MG63 (cell line): ENCODE measurements at regions not wholly inside any gene's neighbourhood (a gene's known extent, or its start where the extent isn't known, plus 50 kb on each side); places are given as distances from the start of the nearest gene placed in this dataset.

Experiments
- DNase-seq: peaks from one replicate; pipeline ENCODE4 v3.0.0-alpha.2; 2020
- H3K27me3 ChIP-seq: fragments of 250-450 bp; sonication (Bioruptor Pico); 2 replicates; pipeline ENCODE4 v1.5.1; 2020; ENCODE audit warnings: mild to moderate bottlenecking, moderate library complexity
- H3K36me3 ChIP-seq: fragments of 250-450 bp; sonication (Bioruptor Pico); 2 replicates; pipeline ENCODE4 v1.5.1; 2020; ENCODE audit warnings: mild to moderate bottlenecking, moderate library complexity
- H3K4me3 ChIP-seq: fragments of 250-450 bp; sonication (Bioruptor Pico); 2 replicates; pipeline ENCODE4 v1.5.1; 2020; ENCODE audit warnings: mild to moderate bottlenecking, moderate library complexity
- H3K9me3 ChIP-seq: fragments of 250-450 bp; sonication (Bioruptor Pico); 2 replicates; pipeline ENCODE4 v1.5.1; 2020; ENCODE audit warnings: mild to moderate bottlenecking, moderate library complexity

GRCh38 chrX:107502316-107502715, 52.9 kb downstream of the FRMPD3 start:
- Histone ChIP-seq H3K36me3 (no peaks in the 10 kb centered on the region), H3K27me3 (peaks cover 7% of the 10 kb centered on the region; the same call in 1 of the 2 replicates), H3K9me3 (no peaks in the 10 kb centered on the region), H3K4me3 (no peak overlapping the region)
- no peak for DNase-seq

- no peaks in the 10 kb centered on the region for H3K36me3 ChIP-seq
- peaks cover 7% of the 10 kb centered on the region; the same call in 1 of the 2 replicates for H3K27me3 ChIP-seq
- H3K9me3 ChIP-seq = no peaks in the 10 kb centered on the region
- DNase-seq = no peak
- no peak overlapping the region for H3K4me3 ChIP-seq
Measured at GRCh38 chrX:107504006-107504405, 54.6 kb downstream of the FRMPD3 start.

GRCh38 chrX:107505223-107505622, 55.8 kb downstream of the FRMPD3 start:
- H3K27me3 ChIP-seq = peaks cover 7% of the 10 kb centered on the region; the same call in 1 of the 2 replicates
- H3K9me3 ChIP-seq = no peaks in the 10 kb centered on the region
- H3K36me3 ChIP-seq = no peaks in the 10 kb centered on the region
- no peak for DNase-seq
- no peak overlapping the region for H3K4me3 ChIP-seq

- Histone ChIP-seq H3K4me3 (no peak overlapping the region), H3K36me3 (no peaks in the 10 kb centered on the region), H3K9me3 (no peaks in the 10 kb centered on the region), H3K27me3 (peaks cover 7% of the 10 kb centered on the region; the same call in 1 of the 2 replicates)
- no peak for DNase-seq
Measured at GRCh38 chrX:107506596-107507031, 57.2 kb downstream of the FRMPD3 start.

GRCh38 chrX:107507093-107507743, 57.8 kb downstream of the FRMPD3 start:
- Histone ChIP-seq H3K9me3 (no peaks in the 10 kb centered on the region), H3K27me3 (peaks cover 7% of the 10 kb centered on the region; the same call in 1 of the 2 replicates), H3K36me3 (no peaks in the 10 kb centered on the region), H3K4me3 (no peak overlapping the region)
- DNase-seq = no peak

GRCh38 chrX:107507744-107508117, 58.3 kb downstream of the FRMPD3 start:
- Histone ChIP-seq H3K4me3 (no peak overlapping the region), H3K27me3 (peaks cover 7% of the 10 kb centered on the region; the same call in 1 of the 2 replicates)

GRCh38 chrX:107508925-107509324, 59.5 kb downstream of the FRMPD3 start:
- no peak for DNase-seq
- no peaks in the 10 kb centered on the region for H3K9me3 ChIP-seq
- H3K36me3 ChIP-seq = no peaks in the 10 kb centered on the region
- H3K4me3 ChIP-seq = no peak overlapping the region
- H3K27me3 ChIP-seq = peaks cover 7% of the 10 kb centered on the region; the same call in 1 of the 2 replicates

More at GRCh38 chrX:107507744-107508117, 58.3 kb downstream of the FRMPD3 start:
- no peaks in the 10 kb centered on the region for H3K36me3 ChIP-seq
- no peaks in the 10 kb centered on the region for H3K9me3 ChIP-seq
- no peak for DNase-seq

- no peak overlapping the region for H3K4me3 ChIP-seq
- H3K36me3 ChIP-seq = no peaks in the 10 kb centered on the region
- H3K27me3 ChIP-seq = no peaks in the 10 kb centered on the region
- no peaks in the 10 kb centered on the region for H3K9me3 ChIP-seq
- no peak for DNase-seq
Measured at GRCh38 chrX:107514944-107515343, 65.5 kb downstream of the FRMPD3 start.

- no peak for DNase-seq
- Histone ChIP-seq H3K27me3 (no peaks in the 10 kb centered on the region), H3K9me3 (no peaks in the 10 kb centered on the region), H3K4me3 (no peak overlapping the region), H3K36me3 (no peaks in the 10 kb centered on the region)
Measured at GRCh38 chrX:107521877-107522586, 72.6 kb downstream of the FRMPD3 start.

GRCh38 chrX:107522901-107523300, 73.4 kb downstream of the FRMPD3 start:
- Histone ChIP-seq H3K9me3 (no peaks in the 10 kb centered on the region), H3K4me3 (no peak overlapping the region), H3K27me3 (no peaks in the 10 kb centered on the region), H3K36me3 (no peaks in the 10 kb centered on the region)
- DNase-seq = no peak

GRCh38 chrX:107526141-107526540, 76.7 kb downstream of the FRMPD3 start:
- Histone ChIP-seq H3K4me3 (no peak overlapping the region), H3K27me3 (no peaks in the 10 kb centered on the region), H3K36me3 (no peaks in the 10 kb centered on the region), H3K9me3 (no peaks in the 10 kb centered on the region)
- no peak for DNase-seq

GRCh38 chrX:107530141-107530540, 80.7 kb downstream of the FRMPD3 start:
- no peak for DNase-seq
- Histone ChIP-seq H3K36me3 (no peaks in the 10 kb centered on the region), H3K9me3 (no peaks in the 10 kb centered on the region), H3K27me3 (no peaks in the 10 kb centered on the region), H3K4me3 (no peak overlapping the region)

- no peaks in the 10 kb centered on the region for H3K9me3 ChIP-seq
- no peaks in the 10 kb centered on the region for H3K27me3 ChIP-seq
- H3K36me3 ChIP-seq = no peaks in the 10 kb centered on the region
- DNase-seq = peak; percentile 17
- H3K4me3 ChIP-seq = no peak overlapping the region
Measured at GRCh38 chrX:107537815-107538214, 88.4 kb downstream of the FRMPD3 start.

GRCh38 chrX:107541244-107541643, 87.1 kb upstream of the PRPS1 start:
- Histone ChIP-seq H3K27me3 (no peaks in the 10 kb centered on the region), H3K4me3 (no peak overlapping the region), H3K36me3 (no peaks in the 10 kb centered on the region), H3K9me3 (no peaks in the 10 kb centered on the region)
- DNase-seq = no peak

GRCh38 chrX:107542040-107542439, 86.3 kb upstream of the PRPS1 start:
- Histone ChIP-seq H3K36me3 (no peaks in the 10 kb centered on the region), H3K27me3 (no peaks in the 10 kb centered on the region), H3K9me3 (no peaks in the 10 kb centered on the region), H3K4me3 (no peak overlapping the region)
- no peak for DNase-seq

GRCh38 chrX:107542500-107542899, 85.8 kb upstream of the PRPS1 start:
- Histone ChIP-seq H3K4me3 (no peak overlapping the region), H3K36me3 (no peaks in the 10 kb centered on the region), H3K9me3 (no peaks in the 10 kb centered on the region), H3K27me3 (no peaks in the 10 kb centered on the region)
- DNase-seq = peak; percentile 44

- no peaks in the 10 kb centered on the region for H3K27me3 ChIP-seq
- no peaks in the 10 kb centered on the region for H3K9me3 ChIP-seq
- DNase-seq = no peak
- no peak overlapping the region for H3K4me3 ChIP-seq
- no peaks in the 10 kb centered on the region for H3K36me3 ChIP-seq
Measured at GRCh38 chrX:107547621-107548020, 80.7 kb upstream of the PRPS1 start.

GRCh38 chrX:107548775-107549174, 79.5 kb upstream of the PRPS1 start:
- no peaks in the 10 kb centered on the region for H3K9me3 ChIP-seq
- no peaks in the 10 kb centered on the region for H3K27me3 ChIP-seq
- no peak overlapping the region for H3K4me3 ChIP-seq
- no peaks in the 10 kb centered on the region for H3K36me3 ChIP-seq
- no peak for DNase-seq
